Epithelial cell of proximal tubule (primary cell): ENCODE measurements at regions not wholly inside any gene's neighbourhood (a gene's known extent, or its start where the extent isn't known, plus 50 kb on each side); places are given as distances from the start of the nearest gene placed in this dataset.

ENCODE experiments used
- DNase-seq: peaks from one replicate; pipeline ENCODE4 v3.0.0-alpha.2; 2011; ENCODE audit warnings: low read depth
- H3K4me3 ChIP-seq: 2 replicates; pipeline ENCODE4 v1.5.1; 2011; ENCODE audit warnings: low read depth, mild to moderate bottlenecking, low read length
- CTCF ChIP-seq: conservative IDR thresholded peaks from 2 replicates; pipeline ENCODE4 v1.5.1; 2012; ENCODE audit warnings: low read depth, mild to moderate bottlenecking, low read length

- no peak overlapping the region for H3K4me3 ChIP-seq
- no peak for DNase-seq
- no peak for TF ChIP-seq CTCF
These were observed 125.6 kb upstream of the RTL1 start for GRCh38 chr14:101028971-101029667.

- no peak for TF ChIP-seq CTCF
- H3K4me3 ChIP-seq, result no peak overlapping the region
- DNase-seq, result no peak
These were observed 126.3 kb upstream of the RTL1 start for GRCh38 chr14:101029668-101030290.

- TF ChIP-seq CTCF, result no peak
- DNase-seq, result no peak
- H3K4me3 ChIP-seq, result no peak overlapping the region
These were observed 127.1 kb upstream of the RTL1 start for GRCh38 chr14:101030586-101030985.

- H3K4me3 ChIP-seq, result no peak overlapping the region
- no peak for DNase-seq
- TF ChIP-seq CTCF, result no peak
These were observed 127.7 kb upstream of the RTL1 start for GRCh38 chr14:101031186-101031585.

GRCh38 chr14:101031721-101032120, 128.2 kb upstream of the RTL1 start:
- DNase-seq, result no peak
- TF ChIP-seq CTCF, result no peak

GRCh38 chr14:101032433-101032832, 128.9 kb upstream of the RTL1 start:
- H3K4me3 ChIP-seq, result no peak overlapping the region
- DNase-seq, result no peak
- no peak for TF ChIP-seq CTCF

More at GRCh38 chr14:101031721-101032120, 128.2 kb upstream of the RTL1 start:
- H3K4me3 ChIP-seq, result no peak overlapping the region

- no peak for DNase-seq
- no peak for TF ChIP-seq CTCF
- no peak overlapping the region for H3K4me3 ChIP-seq
These were observed 129.5 kb upstream of the RTL1 start for GRCh38 chr14:101033006-101033405.
